ENCODE measurements at regions not wholly inside any gene's neighbourhood (a gene's known extent, or its start where the extent isn't known, plus 50 kb on each side); places are given as distances from the start of the nearest gene placed in this dataset.

DNA sequence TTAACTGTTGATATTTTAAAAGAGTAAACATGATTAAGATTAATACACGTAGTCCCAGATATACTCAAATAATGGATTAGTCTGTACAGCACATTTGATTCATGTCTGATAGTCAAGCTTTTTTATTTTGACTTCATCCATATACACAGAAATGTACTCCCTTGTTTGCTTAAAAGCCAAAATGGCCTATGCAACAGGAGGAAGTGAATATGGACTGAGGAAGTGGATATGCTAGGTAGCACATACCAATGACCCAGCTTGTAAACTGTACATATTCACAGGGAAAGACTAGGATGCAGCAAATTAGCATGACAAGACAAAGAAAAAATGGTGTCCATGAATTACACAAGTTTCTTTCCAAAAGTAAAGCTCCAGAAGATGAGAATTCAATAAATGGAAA, 109.7 kb downstream of the CAAP1 start:
- TF ChIP-seq, protein P1, sequence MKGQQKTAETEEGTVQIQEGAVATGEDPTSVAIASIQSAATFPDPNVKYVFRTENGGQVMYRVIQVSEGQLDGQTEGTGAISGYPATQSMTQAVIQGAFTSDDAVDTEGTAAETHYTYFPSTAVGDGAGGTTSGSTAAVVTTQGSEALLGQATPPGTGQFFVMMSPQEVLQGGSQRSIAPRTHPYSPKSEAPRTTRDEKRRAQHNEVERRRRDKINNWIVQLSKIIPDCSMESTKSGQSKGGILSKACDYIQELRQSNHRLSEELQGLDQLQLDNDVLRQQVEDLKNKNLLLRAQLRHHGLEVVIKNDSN (IDR thresholded peaks at IDR 0.05) = no peak
- TF ChIP-seq CREB1 (IDR thresholded peaks at IDR 0.05; ENCODE audit: low read depth) = no peak
- no peak for TF ChIP-seq TAF1 (IDR thresholded peaks at IDR 0.05; ENCODE audit: low read depth)
- TF ChIP-seq, protein P2, sequence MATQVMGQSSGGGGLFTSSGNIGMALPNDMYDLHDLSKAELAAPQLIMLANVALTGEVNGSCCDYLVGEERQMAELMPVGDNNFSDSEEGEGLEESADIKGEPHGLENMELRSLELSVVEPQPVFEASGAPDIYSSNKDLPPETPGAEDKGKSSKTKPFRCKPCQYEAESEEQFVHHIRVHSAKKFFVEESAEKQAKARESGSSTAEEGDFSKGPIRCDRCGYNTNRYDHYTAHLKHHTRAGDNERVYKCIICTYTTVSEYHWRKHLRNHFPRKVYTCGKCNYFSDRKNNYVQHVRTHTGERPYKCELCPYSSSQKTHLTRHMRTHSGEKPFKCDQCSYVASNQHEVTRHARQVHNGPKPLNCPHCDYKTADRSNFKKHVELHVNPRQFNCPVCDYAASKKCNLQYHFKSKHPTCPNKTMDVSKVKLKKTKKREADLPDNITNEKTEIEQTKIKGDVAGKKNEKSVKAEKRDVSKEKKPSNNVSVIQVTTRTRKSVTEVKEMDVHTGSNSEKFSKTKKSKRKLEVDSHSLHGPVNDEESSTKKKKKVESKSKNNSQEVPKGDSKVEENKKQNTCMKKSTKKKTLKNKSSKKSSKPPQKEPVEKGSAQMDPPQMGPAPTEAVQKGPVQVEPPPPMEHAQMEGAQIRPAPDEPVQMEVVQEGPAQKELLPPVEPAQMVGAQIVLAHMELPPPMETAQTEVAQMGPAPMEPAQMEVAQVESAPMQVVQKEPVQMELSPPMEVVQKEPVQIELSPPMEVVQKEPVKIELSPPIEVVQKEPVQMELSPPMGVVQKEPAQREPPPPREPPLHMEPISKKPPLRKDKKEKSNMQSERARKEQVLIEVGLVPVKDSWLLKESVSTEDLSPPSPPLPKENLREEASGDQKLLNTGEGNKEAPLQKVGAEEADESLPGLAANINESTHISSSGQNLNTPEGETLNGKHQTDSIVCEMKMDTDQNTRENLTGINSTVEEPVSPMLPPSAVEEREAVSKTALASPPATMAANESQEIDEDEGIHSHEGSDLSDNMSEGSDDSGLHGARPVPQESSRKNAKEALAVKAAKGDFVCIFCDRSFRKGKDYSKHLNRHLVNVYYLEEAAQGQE (IDR thresholded peaks at IDR 0.05; ENCODE audit: low read depth) = no peak
- TF ChIP-seq RAD21 (IDR thresholded peaks at IDR 0.05; ENCODE audit: low read depth) = no peak
- no peak for TF ChIP-seq ZBTB7A (IDR thresholded peaks at IDR 0.05; ENCODE audit: low read depth)
- TF ChIP-seq TCF12 (IDR thresholded peaks at IDR 0.05; ENCODE audit: low read depth) = no peak
- no peak for TF ChIP-seq EGR1 (IDR thresholded peaks at IDR 0.05)
- no peak for TF ChIP-seq EP300 (IDR thresholded peaks at IDR 0.05; ENCODE audit: borderline replicate concordance)

All from Ishikawa (cell line).